BJ (cell line): ENCODE measurements at regions not wholly inside any gene's neighbourhood (a gene's known extent, or its start where the extent isn't known, plus 50 kb on each side); places are given as distances from the start of the nearest gene placed in this dataset.

ENCODE experiments used
- CTCF ChIA-PET: fragments of 350-600 bp; formaldehyde crosslinking; extraction: SDS; loops from one replicate; lab custom pipeline; 2021; ENCODE audit warnings: antibody characterized with exemption, inconsistent platforms; lab: Yijun Ruan, JAX
- POLR2A ChIA-PET: fragments of 300-600 bp; sonication (Branson Sonifier 250); formaldehyde crosslinking; extraction: SDS; loops from one replicate; lab custom pipeline; 2021; ENCODE audit warnings: antibody characterized with exemption; lab: Charles Lee
- DNase-seq: peaks from one replicate; pipeline ENCODE4 v3.0.0-alpha.2; 2011; ENCODE audit warnings: low read depth
- H3K27me3 ChIP-seq: 2 replicates; pipeline ENCODE4 v1.6.0; 2011; ENCODE audit warnings: low read length; ENCODE audit not compliant: control insufficient read depth, insufficient read depth
- H3K36me3 ChIP-seq: 2 replicates; pipeline ENCODE4 v1.5.1; 2011; ENCODE audit warnings: low read length; ENCODE audit not compliant: control insufficient read depth, insufficient read depth
- H3K4me3 ChIP-seq: 2 replicates; pipeline ENCODE4 v1.5.1; 2011; ENCODE audit warnings: low read depth, mild to moderate bottlenecking, control low read depth, low read length
- CTCF ChIP-seq: IDR thresholded peaks from 2 replicates; pipeline ENCODE4 v1.5.1; 2011; ENCODE audit warnings: low read depth, mild to moderate bottlenecking, control low read depth, inconsistent platforms, low read length, moderate library complexity; ENCODE audit not compliant: insufficient read depth

GRCh38 chr7:115782696-115783490, 247.7 kb downstream of the TFEC start:
- no peak for TF ChIP-seq CTCF
- Histone ChIP-seq H3K4me3 (no peak overlapping the region), H3K27me3 (no peaks in the 10 kb centered on the region), H3K36me3 (no peaks in the 10 kb centered on the region)
- ChIA-PET POLR2A (no interaction called here), CTCF (interaction anchor here (1.1 kb wide), 1 partner anchor 14 kb away, joined by 3 read pairs; no protein-coding TSS in a partner anchor)
- no peak for DNase-seq

GRCh38 chr7:115779561-115779960, 251.0 kb downstream of the TFEC start:
- ChIA-PET CTCF (no interaction called here), POLR2A (no interaction called here)
- Histone ChIP-seq H3K36me3 (no peaks in the 10 kb centered on the region), H3K4me3 (no peak overlapping the region), H3K27me3 (no peaks in the 10 kb centered on the region)
- no peak for TF ChIP-seq CTCF
- no peak for DNase-seq

- Histone ChIP-seq H3K4me3 (no peak overlapping the region), H3K27me3 (no peaks in the 10 kb centered on the region), H3K36me3 (no peaks in the 10 kb centered on the region)
- TF ChIP-seq CTCF: no peak
- ChIA-PET POLR2A (no interaction called here), CTCF (no interaction called here)
- DNase-seq: no peak
Measured at GRCh38 chr7:115775981-115776380, 254.6 kb downstream of the TFEC start.

- ChIA-PET CTCF (interaction anchor here (0.8 kb wide), 1 partner anchor 32 kb away, joined by 3 read pairs; no protein-coding TSS in a partner anchor), POLR2A (interaction anchor here (0.5 kb wide), 1 partner anchor 917 kb away, joined by 4 read pairs; no protein-coding TSS in a partner anchor)
- Histone ChIP-seq H3K36me3 (no peaks in the 10 kb centered on the region), H3K4me3 (no peak overlapping the region), H3K27me3 (no peaks in the 10 kb centered on the region)
- no peak for TF ChIP-seq CTCF
- DNase-seq: no peak
Measured at GRCh38 chr7:115763347-115763746, 267.2 kb downstream of the TFEC start.

- no peak for TF ChIP-seq CTCF
- POLR2A ChIA-PET: no interaction called here
- CTCF ChIA-PET: interaction anchor here (1.1 kb wide), 1 partner anchor 94 kb away, joined by 3 read pairs; no protein-coding TSS in a partner anchor
Measured at GRCh38 chr7:115758025-115758424, 272.5 kb downstream of the TFEC start.

More at GRCh38 chr7:115758025-115758424, 272.5 kb downstream of the TFEC start:
- Histone ChIP-seq H3K36me3 (no peaks in the 10 kb centered on the region), H3K4me3 (no peak overlapping the region), H3K27me3 (no peaks in the 10 kb centered on the region)
- no peak for DNase-seq
